Neutrophil (primary cell): ENCODE measurements at regions not wholly inside any gene's neighbourhood (a gene's known extent, or its start where the extent isn't known, plus 50 kb on each side); places are given as distances from the start of the nearest gene placed in this dataset.

Source experiments
- H3K27ac ChIP-seq: fragments of 200-600 bp; sonication (generic); 2 replicates; pipeline ENCODE4 v1.5.1; 2016; ENCODE audit warnings: mild to moderate bottlenecking, moderate library complexity
- H3K27me3 ChIP-seq: fragments of 200-600 bp; sonication (generic); 2 replicates; pipeline ENCODE4 v1.6.0; 2016; ENCODE audit warnings: mild to moderate bottlenecking
- H3K36me3 ChIP-seq: fragments of 200-600 bp; sonication (generic); 2 replicates; pipeline ENCODE4 v1.5.1; 2017
- H3K4me1 ChIP-seq, 2 experiments: fragments of 200-600 bp in 1 of 2; sonication (generic) in 1 of 2; 1 replicate in 1 of 2; 2 replicates in 1 of 2; pipeline versions ENCODE4 v1.5.1 to v1.6.1; 2013 to 2016; ENCODE audit warnings: low read depth in 1 of 2, low read length in 1 of 2, mild to moderate bottlenecking in 1 of 2, moderate library complexity in 1 of 2; ENCODE audit not compliant: control insufficient read depth in 1 of 2, insufficient read depth in 1 of 2
- H3K4me3 ChIP-seq, 2 experiments: fragments of 200-600 bp in 1 of 2; sonication (generic) in 1 of 2; 1 replicate in 1 of 2; 2 replicates in 1 of 2; pipeline ENCODE4 v1.5.1; 2013 to 2016; ENCODE audit warnings: low read depth in 1 of 2, low read length in 1 of 2, mild to moderate bottlenecking in 1 of 2, moderate library complexity in 1 of 2
- H3K9me3 ChIP-seq: fragments of 200-600 bp; sonication (generic); 2 replicates; pipeline ENCODE4 v1.5.1; 2016
- CTCF ChIP-seq: fragments of 200-600 bp; sonication (generic); IDR thresholded peaks from 2 replicates; pipeline ENCODE4 v1.5.1; 2016; ENCODE audit warnings: antibody characterized with exemption

- no peaks in the 10 kb centered on the region for H3K27me3 ChIP-seq
- no peak overlapping the region for H3K27ac ChIP-seq
- H3K4me1 ChIP-seq: no peaks in the 10 kb centered on the region
- no peak for TF ChIP-seq CTCF
- no peak overlapping the region for H3K4me3 ChIP-seq
- H3K36me3 ChIP-seq: no peaks in the 10 kb centered on the region
- H3K9me3 ChIP-seq: no peaks in the 10 kb centered on the region
These were observed 927.8 kb downstream of the SUCLG1 start for GRCh38 chr2:83531206-83531826.

GRCh38 chr2:83528767-83529166 lies 930.3 kb downstream of the SUCLG1 start:
- no peaks in the 10 kb centered on the region for H3K36me3 ChIP-seq
- TF ChIP-seq CTCF: no peak
- no peaks in the 10 kb centered on the region for H3K9me3 ChIP-seq
- no peak overlapping the region for H3K4me3 ChIP-seq
- no peaks in the 10 kb centered on the region for H3K4me1 ChIP-seq
- no peak overlapping the region for H3K27ac ChIP-seq
- no peaks in the 10 kb centered on the region for H3K27me3 ChIP-seq

GRCh38 chr2:83522891-83523493 lies 936.1 kb downstream of the SUCLG1 start:
- H3K27me3 ChIP-seq: no peaks in the 10 kb centered on the region
- H3K4me3 ChIP-seq: no peak overlapping the region
- no peak overlapping the region for H3K27ac ChIP-seq
- H3K9me3 ChIP-seq: no peaks in the 10 kb centered on the region
- H3K36me3 ChIP-seq: no peaks in the 10 kb centered on the region
- H3K4me1 ChIP-seq: no peaks in the 10 kb centered on the region
- no peak for TF ChIP-seq CTCF

- no peaks in the 10 kb centered on the region for H3K36me3 ChIP-seq
- no peaks in the 10 kb centered on the region for H3K4me1 ChIP-seq
- no peak overlapping the region for H3K4me3 ChIP-seq
- no peaks in the 10 kb centered on the region for H3K9me3 ChIP-seq
- H3K27ac ChIP-seq: no peak overlapping the region
- no peak for TF ChIP-seq CTCF
- no peaks in the 10 kb centered on the region for H3K27me3 ChIP-seq
These were observed 941.2 kb downstream of the SUCLG1 start for GRCh38 chr2:83517727-83518368.

GRCh38 chr2:83516503-83516902 lies 942.6 kb downstream of the SUCLG1 start:
- Histone ChIP-seq H3K27me3 (no peaks in the 10 kb centered on the region), H3K4me3 (no peak overlapping the region), H3K9me3 (no peaks in the 10 kb centered on the region), H3K36me3 (no peaks in the 10 kb centered on the region), H3K27ac (no peak overlapping the region), H3K4me1 (no peaks in the 10 kb centered on the region)
- TF ChIP-seq CTCF: no peak
